ENCODE measurements at regions not wholly inside any gene's neighbourhood (a gene's known extent, or its start where the extent isn't known, plus 50 kb on each side); places are given as distances from the start of the nearest gene placed in this dataset.
"Not testable (repeated sequence)": the region's sequence is repeated elsewhere in the genome, so short reads cannot be mapped to it uniquely, and the experiment has no call there.

DNA sequence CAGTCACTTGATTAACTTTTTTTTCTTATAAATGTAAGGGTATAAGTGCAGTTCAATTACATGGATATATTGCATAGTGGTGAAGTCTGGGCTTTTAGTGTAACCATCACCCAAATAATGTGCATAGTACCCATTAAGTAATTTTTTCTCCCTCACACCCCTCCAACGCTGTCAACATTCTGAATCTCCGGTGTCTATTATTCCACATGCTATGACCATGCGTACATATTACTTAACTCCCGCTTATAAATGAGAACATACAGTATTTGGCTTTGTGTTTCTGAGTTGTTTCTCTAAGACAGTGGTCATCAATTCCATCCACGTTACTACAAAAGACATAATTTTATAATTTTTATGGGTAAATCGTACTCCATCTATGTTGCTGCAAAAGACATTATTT lies 1191.1 kb downstream of the NCAM2 start:
- no peak for DNase-seq

DNA sequence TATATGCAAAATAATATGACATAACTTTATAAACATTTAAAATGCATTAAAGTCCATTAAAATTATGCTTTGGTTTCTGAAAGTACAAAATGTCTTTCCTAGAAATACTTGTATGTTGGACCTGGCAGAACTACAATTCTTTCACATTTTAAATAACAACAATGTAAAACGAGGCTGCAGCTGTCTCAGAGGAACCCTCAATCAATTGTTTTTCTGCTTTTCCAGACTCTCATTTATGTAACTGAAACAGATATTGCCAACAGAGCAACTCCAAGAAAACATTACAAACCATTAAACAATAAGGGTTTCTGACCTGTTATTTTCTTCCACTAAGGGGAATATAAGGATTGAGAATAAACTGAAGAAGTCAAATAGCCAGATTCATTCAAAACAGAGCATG lies 1193.4 kb downstream of the NCAM2 start:
- DNase-seq: peak; percentile 52

DNA sequence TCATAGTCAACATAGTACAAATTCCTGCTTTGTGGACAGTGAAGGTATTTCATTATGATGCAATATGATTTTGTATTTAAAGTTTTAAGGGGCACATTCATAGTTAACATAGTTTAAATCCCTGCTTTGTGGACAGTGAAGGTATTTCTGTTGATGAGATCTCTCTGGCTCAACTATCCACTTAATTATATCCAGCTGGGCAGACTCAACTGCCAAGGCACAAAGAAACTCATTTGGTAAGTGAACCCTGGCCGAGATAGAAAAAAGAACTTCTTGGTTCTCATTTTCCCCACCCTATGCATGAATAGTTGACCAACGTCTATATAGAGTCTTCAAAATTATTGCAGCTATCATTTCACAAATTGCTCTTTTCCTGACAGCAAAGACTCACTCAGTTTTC lies 1194.6 kb downstream of the NCAM2 start:
- no peak for DNase-seq

DNA sequence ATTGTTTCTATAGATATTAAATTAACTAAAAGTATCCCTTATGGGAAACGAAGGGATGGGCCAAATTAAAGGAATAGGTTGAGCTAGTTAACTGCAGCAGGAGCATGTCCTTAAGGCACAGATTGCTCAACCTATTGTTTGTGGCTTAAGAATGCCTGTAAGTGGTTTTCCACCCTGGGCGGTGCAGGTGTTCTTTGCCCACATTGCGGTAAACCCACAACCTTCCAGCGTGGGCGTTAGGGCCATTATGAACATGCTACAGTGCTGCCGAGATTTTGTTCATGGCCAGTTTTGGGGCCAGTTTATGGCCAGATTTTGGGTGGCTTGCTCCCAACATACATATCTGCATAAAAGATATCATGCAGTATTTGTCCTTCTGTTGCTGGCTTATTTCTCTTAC lies 1196.8 kb downstream of the NCAM2 start:
- DNase-seq: not testable (repeated sequence)

DNA sequence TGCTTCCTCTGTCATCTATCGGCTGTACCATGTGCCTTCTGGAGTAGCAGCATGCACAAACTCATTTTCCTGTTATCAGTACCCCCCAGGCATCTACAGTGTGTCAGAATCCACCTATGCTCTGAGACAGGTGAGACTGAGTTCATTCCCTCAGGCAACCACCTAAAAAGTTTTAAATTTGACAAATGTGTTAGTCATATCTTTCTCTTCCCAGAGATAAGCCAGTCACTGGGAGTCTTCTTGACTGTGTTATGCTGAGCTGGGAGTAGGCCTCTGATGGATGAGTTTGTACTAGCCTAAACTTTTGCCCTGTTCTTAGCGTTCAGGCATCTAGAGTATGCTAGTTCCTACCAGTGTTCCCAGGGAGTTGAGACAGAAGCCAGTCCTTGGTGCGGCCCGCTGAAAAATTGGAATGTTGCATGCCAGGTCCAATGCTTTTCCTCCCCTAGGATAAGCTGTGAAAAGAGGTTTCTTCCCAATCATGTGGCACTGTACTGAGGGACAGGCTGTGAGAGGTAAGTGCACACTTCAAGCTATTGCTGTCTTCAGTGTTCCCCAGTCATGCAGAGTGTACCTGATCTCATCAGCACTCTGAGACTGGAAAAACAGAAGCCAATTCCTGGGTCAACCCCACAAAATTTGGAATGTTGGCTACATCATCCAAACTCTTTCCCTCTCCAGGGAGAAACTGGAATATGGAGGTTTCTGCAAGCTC lies 1202.3 kb downstream of the NCAM2 start:
- DNase-seq: no peak

DNA sequence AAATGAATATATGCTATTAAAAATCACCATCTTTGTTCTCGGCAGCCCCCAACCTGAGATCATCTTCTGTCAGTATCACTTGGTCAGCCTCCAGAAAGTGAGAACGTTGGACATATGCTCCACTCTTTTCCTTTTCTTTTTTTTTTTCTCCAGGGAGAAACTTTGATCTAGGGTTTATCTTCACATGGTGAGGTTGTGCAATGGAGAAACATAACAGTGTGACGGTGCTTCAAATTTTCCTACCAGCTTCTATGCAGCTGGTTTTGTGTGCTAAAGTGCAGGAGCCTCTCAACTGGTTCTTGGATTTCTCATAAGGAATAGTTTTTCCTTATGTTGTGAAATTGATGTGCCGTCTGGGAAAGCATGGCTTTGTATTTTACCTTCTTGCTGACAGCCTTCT lies 1202.9 kb downstream of the NCAM2 start:
- DNase-seq: no peak

DNA sequence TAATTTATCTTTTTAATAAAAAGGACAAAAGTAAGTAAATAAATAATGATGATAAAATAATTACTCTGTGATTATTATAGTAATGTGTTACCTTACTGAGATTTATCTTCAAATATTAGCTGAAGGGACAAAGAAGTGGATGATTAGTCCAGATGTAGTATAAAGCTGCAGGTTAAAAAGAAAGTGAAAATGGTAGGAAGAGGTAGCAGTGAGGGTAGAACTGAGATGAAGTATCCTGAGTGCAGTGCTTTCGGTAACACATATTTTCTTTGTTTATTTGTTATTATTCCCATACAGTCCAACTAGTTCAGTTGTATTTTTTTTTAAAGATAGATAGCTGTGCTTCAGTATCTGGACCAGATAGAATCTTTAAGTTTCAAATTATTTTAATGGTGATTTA lies 1203.5 kb downstream of the NCAM2 start:
- DNase-seq: no peak

DNA sequence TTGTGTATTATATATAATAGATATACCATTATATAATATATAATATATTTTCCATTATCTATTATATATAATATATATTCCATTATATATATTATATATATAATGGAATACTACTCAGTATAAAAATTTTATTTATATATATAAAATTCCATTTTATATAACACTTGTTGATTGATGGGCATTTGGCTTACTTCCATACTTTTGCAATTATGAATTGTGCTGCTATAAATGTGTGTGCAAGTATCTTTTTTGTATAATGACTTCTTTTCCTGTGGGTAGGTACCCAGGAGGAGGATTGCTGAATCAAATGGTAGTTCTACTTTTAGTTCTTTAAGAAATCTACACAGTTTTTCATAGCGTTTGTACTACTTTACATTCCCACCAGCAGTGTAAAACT lies 1211.1 kb downstream of the NCAM2 start:
- no peak for DNase-seq

DNA sequence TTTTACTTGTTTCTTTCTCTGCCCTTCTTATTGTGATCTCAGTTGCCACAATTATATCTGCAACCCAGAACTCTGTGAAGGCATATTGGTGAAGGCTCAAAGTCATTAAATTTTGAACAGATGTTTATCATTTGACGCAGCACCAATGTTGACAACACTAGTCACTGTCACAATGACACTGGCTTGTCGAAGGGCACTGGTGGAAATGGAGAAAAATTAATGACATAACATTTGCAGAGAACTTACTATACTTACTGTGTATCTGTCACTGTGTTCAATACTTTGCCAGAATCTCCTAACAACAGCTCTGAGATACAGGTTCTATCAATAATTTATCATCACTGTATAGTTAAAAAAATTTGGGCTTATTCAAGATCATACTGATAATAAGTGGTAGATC lies 1213.7 kb downstream of the NCAM2 start:
- no peak for DNase-seq

DNA sequence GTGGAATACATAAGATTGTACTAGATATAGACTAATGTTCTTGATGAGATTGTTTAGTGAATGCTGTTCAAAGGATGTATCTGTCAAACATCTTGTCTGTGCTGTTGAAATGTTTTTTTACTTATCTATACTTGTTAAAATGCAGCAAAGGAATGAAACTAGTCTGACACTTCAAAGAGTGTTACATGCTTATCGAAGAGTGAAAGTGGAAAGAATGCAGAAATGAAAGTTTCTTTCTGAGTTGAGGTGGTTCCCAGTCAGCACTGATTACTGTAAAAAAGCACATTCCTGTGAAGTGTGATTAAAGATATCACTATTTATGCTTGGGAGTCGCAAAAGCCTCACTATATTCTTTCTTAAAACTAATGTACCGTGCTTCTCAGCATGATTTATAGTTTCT lies 1225.2 kb downstream of the NCAM2 start:
- DNase-seq: no peak

DNA sequence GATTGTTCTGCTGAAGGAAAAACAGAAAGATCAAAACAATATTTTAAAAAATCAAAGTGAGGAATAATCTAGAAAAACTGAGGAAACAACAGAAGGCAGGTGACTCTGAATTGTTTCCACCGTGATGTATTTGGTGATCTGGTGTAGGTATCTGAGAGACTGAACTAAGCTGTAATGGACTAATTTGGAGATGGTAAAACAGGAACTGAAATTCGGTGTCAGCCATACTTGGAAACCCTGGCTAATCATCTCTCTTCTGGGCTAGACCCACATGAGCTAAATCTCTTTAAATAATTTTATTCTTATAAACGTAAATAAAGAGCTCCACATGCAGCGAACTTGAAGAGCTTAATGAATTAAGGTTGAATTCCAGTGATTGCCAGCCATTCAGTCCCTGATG lies 1226.1 kb downstream of the NCAM2 start:
- no peak for DNase-seq

DNA sequence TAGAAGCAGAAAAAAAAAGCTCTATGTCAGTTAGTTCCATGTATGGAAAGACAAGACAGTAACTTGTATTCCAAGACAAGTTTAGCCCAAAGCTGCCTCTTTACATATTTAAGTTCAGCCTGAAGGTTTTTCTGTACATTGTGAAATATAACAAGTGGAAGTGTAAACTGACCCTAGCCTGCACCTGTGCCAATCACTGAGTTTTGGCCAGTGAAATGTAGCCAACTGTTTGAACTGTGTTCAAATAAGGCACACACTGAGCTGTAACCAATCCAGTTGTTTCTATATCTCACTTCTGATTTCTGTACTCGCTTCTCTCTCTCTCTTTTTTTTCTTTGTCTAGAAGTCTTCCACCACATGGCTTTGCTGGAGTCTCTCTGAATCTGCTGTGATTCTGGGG lies 1227.1 kb downstream of the NCAM2 start:
- no peak for DNase-seq

DNA sequence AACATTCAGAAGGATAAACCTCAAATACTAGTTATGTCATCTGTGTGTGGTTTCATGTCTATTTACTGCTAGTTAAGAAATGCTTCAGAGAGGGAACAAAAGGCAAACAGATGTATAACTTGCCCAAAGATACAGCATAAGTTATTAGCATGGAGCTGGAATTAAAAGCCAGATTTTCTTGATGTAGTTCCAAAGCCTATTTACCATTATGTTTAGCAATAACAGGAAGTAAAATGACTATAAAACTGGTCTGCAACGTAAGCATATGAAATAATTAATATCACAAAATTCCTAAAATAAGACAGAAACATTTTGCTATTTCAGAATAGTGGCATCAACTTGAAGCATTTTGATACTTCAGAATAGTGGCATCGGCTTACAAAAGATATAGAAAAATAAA lies 1232.8 kb downstream of the NCAM2 start:
- DNase-seq: no peak

DNA sequence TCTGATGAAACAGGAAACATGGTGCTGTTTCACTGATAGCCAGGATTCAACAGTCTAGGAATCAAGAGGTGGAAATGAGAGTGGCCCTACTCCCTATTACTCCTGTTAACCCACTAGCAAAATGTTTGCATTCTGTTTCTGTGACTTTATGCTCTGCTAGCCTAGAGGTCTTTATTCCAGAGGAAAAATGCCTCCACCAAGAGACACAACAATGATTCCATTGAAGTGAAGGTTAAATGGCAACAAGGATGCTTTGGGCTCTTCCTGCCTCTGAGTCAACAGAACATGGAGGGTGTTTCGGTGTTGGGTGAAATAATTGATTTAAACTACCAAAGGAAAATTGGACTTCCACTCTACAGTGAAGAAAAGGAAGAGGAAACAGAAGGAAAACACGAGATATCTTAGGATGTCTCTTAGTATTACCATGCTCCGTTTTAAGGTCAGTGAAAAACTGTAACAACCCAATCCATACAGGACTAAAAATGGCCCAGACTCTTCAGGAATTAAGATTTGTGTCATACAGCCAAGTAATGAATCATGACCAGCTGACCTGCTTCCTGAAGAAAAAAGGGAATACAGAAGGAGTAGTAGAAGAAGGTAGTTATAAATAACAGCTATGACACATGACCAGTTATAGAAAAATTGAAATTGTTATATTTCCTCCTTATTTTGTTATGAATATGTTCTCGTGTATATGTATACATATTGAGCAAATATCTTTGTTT lies 1237.8 kb downstream of the NCAM2 start:
- no peak for DNase-seq

DNA sequence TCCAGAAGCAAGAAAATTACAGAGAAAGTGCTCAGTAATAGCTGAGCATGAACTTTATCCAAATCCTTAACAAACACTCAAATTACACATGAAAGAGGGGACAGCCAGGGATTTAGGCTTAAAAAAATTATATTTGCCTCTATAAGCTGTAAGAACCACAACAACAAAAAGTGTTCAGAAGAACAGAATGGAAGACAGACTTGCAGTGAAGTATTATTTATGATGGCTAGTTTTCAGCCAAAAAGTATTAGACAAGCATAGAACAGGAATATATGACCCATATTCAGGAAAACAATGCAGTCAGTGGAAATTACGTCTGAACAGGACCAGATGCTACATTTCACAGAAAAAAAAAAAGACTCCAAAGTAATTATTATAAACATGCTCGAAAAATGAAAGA lies 1246.3 kb downstream of the NCAM2 start:
- DNase-seq: no peak

DNA sequence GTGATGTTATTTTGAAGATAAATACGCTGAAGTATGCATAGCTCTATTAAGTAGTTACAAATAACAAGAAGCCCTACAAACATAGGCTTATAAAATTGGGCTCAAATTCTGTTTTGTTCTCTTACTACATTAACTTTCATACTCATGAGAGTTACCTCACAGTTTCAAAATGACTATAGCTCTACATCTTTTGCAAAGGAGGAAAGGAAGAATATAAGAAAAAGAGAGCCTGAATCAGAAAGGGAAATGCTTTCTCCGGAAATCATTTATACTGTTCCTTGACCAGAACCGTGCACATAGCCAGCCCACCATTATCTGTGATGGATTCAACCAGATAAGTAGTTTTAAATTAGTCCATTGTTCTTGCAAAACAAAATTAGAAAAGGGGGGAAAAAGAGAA lies 1252.1 kb downstream of the NCAM2 start:
- no peak for DNase-seq

DNA sequence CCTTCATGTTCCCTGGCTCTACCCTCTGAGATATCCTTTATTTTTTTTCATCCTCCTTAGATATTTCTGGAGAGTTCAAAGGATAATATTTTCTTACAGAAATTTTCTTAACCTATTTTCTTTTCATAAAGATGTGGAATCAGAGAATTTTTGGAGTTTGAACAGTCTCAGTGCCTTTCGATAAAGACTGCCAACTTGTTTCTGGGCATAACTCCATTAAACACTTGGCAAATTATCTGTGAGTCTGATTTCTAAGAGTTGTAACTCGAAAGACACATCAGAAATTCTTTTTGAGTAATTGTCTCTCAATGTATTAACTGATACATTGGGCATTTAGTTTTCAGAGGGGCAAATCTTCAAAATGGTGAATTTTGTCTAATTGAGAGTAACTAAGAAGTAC lies 1255.6 kb downstream of the NCAM2 start:
- no peak for DNase-seq

DNA sequence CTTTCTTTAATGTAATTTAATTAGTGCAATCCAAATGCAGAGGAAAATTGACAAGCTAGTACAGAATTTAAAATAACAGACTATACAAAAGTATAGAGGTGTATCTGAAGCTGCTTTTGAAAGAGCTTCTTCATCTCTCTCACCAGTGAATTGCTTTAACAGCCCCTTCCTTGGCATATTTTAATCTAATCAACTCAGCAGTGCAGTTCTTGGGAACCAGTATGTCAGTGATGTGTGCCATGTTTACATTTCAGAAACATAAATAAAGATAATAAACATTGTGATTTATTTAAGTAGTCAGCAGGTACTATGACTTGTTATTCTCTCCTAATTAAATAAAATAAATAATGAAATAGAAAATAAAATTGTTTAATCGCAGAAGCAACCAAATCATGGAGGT lies 1260.6 kb downstream of the NCAM2 start:
- no peak for DNase-seq

DNA sequence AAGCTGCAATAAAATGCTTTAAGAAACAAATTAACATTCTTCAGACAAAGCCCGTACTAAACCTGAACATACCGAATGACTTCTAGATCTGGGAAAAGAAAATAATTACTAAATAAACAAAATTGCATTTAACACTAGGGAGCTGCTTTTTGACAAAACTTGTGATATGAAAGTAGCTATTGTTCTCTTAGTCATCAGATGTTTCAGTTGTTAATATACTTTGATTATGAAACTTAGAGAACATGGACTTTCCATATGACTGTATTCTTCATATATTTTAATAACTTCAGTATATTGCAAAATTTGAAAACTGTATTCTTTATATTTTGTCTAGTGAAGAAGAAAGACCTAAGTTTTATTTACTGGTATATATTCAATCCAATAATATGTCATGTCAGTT lies 1262.1 kb downstream of the NCAM2 start:
- no peak for DNase-seq

DNA sequence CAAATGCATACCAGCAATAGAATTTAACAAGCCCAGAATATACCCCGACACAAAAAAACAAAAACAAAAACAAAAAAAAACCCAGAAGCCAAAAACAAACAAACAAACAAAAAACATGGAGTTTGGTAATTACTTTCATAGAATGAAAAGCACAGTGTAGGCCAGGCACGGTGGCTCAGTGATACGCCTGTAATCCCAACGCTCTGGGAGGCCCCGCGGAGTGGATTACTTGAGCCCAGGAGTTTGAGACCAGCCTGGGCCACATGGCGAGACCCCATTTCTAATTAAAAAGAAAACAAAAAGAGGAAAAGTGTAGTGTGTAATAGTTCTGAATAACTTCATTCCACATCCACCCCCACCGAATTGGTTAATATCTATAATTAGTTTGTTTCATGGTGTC lies 1265.7 kb downstream of the NCAM2 start:
- no peak for DNase-seq

DNA sequence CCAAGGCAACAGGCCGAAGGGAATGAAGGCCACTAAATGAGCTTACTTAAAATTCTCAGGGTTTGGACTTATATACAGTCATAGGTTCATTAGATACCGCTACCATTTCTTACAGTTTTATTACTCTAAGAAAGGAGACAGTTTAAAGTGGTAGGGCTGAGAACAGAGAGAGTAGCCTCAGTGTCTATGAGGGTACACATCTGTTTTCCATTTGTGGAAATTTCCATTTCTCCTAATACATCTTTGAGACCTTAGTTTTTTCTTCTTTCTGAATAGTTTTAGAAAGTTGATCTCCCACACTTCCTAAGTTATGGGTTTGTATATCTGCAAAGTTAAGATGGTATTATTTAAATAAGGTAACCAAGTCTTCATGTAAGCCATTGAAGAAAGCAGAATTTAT lies 1279.1 kb downstream of the NCAM2 start:
- DNase-seq: no peak

DNA sequence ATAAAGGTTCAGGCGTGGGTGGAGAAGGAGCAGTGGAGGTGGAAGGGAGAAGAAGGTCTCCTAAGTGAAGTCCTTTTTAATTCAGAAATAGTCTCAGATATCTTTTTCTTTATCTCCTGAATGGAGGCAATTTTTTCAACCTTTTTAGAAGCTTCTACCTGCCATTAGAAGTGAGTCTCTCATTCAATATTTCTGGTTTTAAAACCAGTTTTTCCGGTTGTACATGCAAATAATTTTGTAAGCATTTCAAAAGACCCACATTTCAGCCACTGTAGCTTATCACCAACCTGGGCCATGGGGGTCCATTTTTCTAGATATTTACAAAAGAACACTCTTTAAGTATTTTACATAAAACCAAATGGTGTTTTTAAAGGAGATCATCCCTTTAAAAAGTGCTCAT lies 1280.2 kb downstream of the NCAM2 start:
- DNase-seq: no peak

DNA sequence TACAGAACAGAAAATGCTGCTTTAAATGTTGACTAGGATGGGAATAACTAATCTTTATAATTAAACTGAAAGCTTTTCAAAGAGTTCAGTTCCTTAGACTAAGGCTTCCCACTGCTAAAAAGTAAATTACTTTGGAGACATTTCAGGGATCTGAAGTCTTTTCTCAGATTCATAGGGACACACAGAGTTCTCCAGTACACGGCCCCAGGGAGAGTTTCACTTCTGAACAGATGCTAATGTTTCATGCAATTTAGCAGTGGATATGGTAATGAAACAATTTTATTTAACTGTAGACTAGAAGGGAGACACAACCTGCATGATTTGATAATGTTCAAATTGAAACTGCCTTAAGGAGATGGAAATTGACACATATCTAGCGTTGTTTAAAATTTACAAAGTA lies 1282.6 kb downstream of the NCAM2 start:
- DNase-seq: no peak

DNA sequence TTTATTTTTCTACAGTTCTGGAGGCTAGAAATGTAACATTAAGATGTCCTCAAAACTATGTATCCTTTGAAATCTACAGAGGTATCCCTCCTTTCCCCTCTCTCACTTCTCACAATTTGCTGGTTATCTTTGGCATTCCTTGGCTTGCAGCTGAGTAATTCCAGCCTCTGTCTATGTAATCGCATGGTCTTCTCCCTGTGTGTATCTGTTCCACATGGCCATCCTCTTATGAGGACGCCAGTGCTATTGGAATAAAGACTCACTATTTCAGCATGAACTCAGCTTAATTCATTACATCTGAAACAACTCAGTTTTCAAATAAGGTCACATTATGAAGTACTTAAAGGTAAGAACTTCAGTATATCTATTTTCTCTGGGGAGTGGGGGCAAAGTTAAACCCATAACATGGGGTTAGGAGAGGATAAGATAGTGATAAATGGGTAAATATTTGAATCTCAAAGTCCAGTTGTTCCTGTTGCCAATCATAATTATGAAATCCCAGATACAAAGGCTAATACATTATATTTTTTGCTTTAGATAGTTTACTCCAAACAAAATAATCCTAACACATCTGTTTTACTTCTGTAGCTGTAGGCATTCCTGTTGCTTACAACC lies 1290.8 kb downstream of the NCAM2 start:
- DNase-seq: no peak
